PC-3 (cell line): ENCODE measurements at regions not wholly inside any gene's neighbourhood (a gene's known extent, or its start where the extent isn't known, plus 50 kb on each side); places are given as distances from the start of the nearest gene placed in this dataset.

Experiments
- ATAC-seq: fragments of 200-7000 bp; cut with Tn5 transposase; 2 replicates; pipeline ENCODE4 v1.9.1; 2020; ENCODE audit warnings: mild to moderate bottlenecking, moderate library complexity
- BruUV-seq: library from RNA; stranded (reverse); fragments of 400-500 nt; replicated peaks from 2 replicates; lab custom pipeline; 2021; lab: Mats Ljungman, UMichigan
- CTCF ChIA-PET: fragments of 300-600 bp; sonication (Branson Sonifier 250); formaldehyde crosslinking; loops from one replicate; lab custom pipeline; 2022; ENCODE audit warnings: antibody characterized with exemption; lab: Charles Lee
- POLR2A ChIA-PET: fragments of 300-600 bp; sonication (Branson Sonifier 250); formaldehyde crosslinking; loops from one replicate; lab custom pipeline; 2022; ENCODE audit warnings: antibody characterized with exemption; ENCODE audit not compliant: unreplicated experiment; lab: Charles Lee
- DNase-seq: peaks from one replicate; pipeline ENCODE4 v3.0.0-alpha.2; 2015
- H2AFZ ChIP-seq: fragments of 300-600 bp; sonication (generic); 2 replicates; pipeline ENCODE4 v1.6.0; 2016; ENCODE audit warnings: antibody characterized with exemption, low read length
- H3F3A ChIP-seq: fragments of 300-600 bp; sonication (generic); one replicate; pipeline ENCODE4 v1.6.0; 2017; ENCODE audit warnings: antibody characterized with exemption, low read length, control low read depth, mild to moderate bottlenecking; ENCODE audit not compliant: unreplicated experiment
- H3K27ac ChIP-seq: fragments of 300-600 bp; sonication (generic); 2 replicates; pipeline ENCODE4 v1.5.1; 2016; ENCODE audit warnings: mild to moderate bottlenecking, low read length
- H3K27me3 ChIP-seq: fragments of 300-600 bp; sonication (generic); 2 replicates; pipeline ENCODE4 v1.6.1; 2016; ENCODE audit warnings: low read length, mixed read lengths
- H3K36me3 ChIP-seq: fragments of 300-600 bp; sonication (generic); 2 replicates; pipeline ENCODE4 v1.6.1; 2016; ENCODE audit warnings: low read depth, mixed run types, low read length, mixed read lengths
- H3K4me1 ChIP-seq: fragments of 300-600 bp; sonication (generic); 2 replicates; pipeline ENCODE4 v1.5.1; 2016; ENCODE audit warnings: low read length; ENCODE audit not compliant: insufficient read depth
- H3K4me2 ChIP-seq: fragments of 300-600 bp; sonication (generic); 2 replicates; pipeline ENCODE4 v1.6.0; 2016; ENCODE audit warnings: low read length
- H3K4me3 ChIP-seq: fragments of 300-600 bp; sonication (generic); 2 replicates; pipeline ENCODE4 v1.5.1; 2016; ENCODE audit warnings: mild to moderate bottlenecking, low read length, mixed read lengths
- H3K79me2 ChIP-seq: fragments of 300-600 bp; sonication (generic); 2 replicates; pipeline ENCODE4 v1.6.1; 2017; ENCODE audit warnings: low read length, mixed read lengths
- H3K9ac ChIP-seq: fragments of 300-600 bp; sonication (generic); 2 replicates; pipeline ENCODE4 v1.6.0; 2016; ENCODE audit warnings: mild to moderate bottlenecking, low read length
- H3K9me2 ChIP-seq: fragments of 300-600 bp; sonication (generic); replicated peaks from 2 replicates; pipeline ENCODE4 v1.6.1; 2016; ENCODE audit warnings: mixed run types, low read length, mixed read lengths
- H3K9me3 ChIP-seq: fragments of 300-600 bp; sonication (generic); 2 replicates; pipeline ENCODE4 v1.6.1; 2016; ENCODE audit warnings: low read length, mixed read lengths
- H4K20me1 ChIP-seq: fragments of 300-600 bp; sonication (generic); 2 replicates; pipeline ENCODE4 v1.6.1; 2016; ENCODE audit warnings: low read length, mixed read lengths
- CTCF ChIP-seq: fragments of 300-600 bp; sonication (generic); conservative IDR thresholded peaks from 2 replicates; pipeline ENCODE4 v1.5.1; 2017; ENCODE audit warnings: antibody characterized with exemption, low read depth, mild to moderate bottlenecking, low read length
- EZH2 ChIP-seq: fragments of 300-600 bp; sonication (generic); IDR thresholded peaks from one replicate; pipeline ENCODE4 v1.6.1; 2017; ENCODE audit warnings: antibody characterized with exemption, mild to moderate bottlenecking, low read length; ENCODE audit not compliant: unreplicated experiment
- EZH2phosphoT487 ChIP-seq: fragments of 300-600 bp; sonication (generic); IDR thresholded peaks from 2 replicates; pipeline ENCODE4 v1.6.1; 2018; ENCODE audit warnings: mild to moderate bottlenecking, antibody characterized with exemption, low read length, borderline replicate concordance
- intact Hi-C: fragments of 100-400 bp; cut with micrococcal nuclease; formaldehyde crosslinking; loops from 2 replicates; pipeline ENCODE4 v1.9.0; 2023

GRCh38 chrX:22737541-22737940, 262.2 kb upstream of the DDX53 start:
- no TSS peak for BruUV-seq
- intact Hi-C loops = no loop called here
- Histone ChIP-seq H4K20me1 (no peaks in the 10 kb centered on the region), H3K9me3 (no peaks in the 10 kb centered on the region), H2AFZ (no peak overlapping the region), H3K9me2 (no peaks in the 10 kb centered on the region), H3F3A (no peaks in the 10 kb centered on the region), H3K27ac (no peak overlapping the region), H3K9ac (no peak overlapping the region), H3K36me3 (no peaks in the 10 kb centered on the region), H3K4me2 (no peak overlapping the region), H3K4me3 (no peak overlapping the region), H3K4me1 (no peaks in the 10 kb centered on the region; the same call in 1 of the 2 replicates), H3K79me2 (no peaks in the 10 kb centered on the region), H3K27me3 (no peaks in the 10 kb centered on the region)
- ChIA-PET CTCF (no interaction called here), POLR2A (no interaction called here)
- DNase-seq (no peak), ATAC-seq (no peak)
- TF ChIP-seq EZH2 = no peak
- TF ChIP-seq CTCF = no peak
- no peak for TF ChIP-seq EZH2phosphoT487

- H3K4me1 ChIP-seq = no peaks in the 10 kb centered on the region; the same call in 1 of the 2 replicates
- TF ChIP-seq CTCF (no peak), EZH2 (no peak), EZH2phosphoT487 (no peak)
- no peaks in the 10 kb centered on the region for H3F3A ChIP-seq
- POLR2A ChIA-PET = no interaction called here
- H3K36me3 ChIP-seq = no peaks in the 10 kb centered on the region
- DNase-seq (no peak), ATAC-seq (no peak)
- intact Hi-C loops = no loop called here
- CTCF ChIA-PET = no interaction called here
- no peak overlapping the region for H3K4me2 ChIP-seq
- H3K79me2 ChIP-seq = no peaks in the 10 kb centered on the region
- BruUV-seq = no TSS peak
- no peaks in the 10 kb centered on the region for H4K20me1 ChIP-seq
- H3K27ac ChIP-seq = no peak overlapping the region
- no peak overlapping the region for H2AFZ ChIP-seq
- H3K4me3 ChIP-seq = no peak overlapping the region
- H3K9ac ChIP-seq = no peak overlapping the region
- H3K27me3 ChIP-seq = no peaks in the 10 kb centered on the region
- H3K9me3 ChIP-seq = no peaks in the 10 kb centered on the region
- no peaks in the 10 kb centered on the region for H3K9me2 ChIP-seq
Observed at GRCh38 chrX:22739276-22739675, 260.5 kb upstream of the DDX53 start.

GRCh38 chrX:22740836-22741235, 258.9 kb upstream of the DDX53 start:
- DNase-seq (no peak), ATAC-seq (no peak)
- no peak overlapping the region for H3K4me3 ChIP-seq
- no peak overlapping the region for H2AFZ ChIP-seq
- no peaks in the 10 kb centered on the region for H3K79me2 ChIP-seq
- ChIA-PET CTCF (no interaction called here), POLR2A (no interaction called here)
- H3K4me1 ChIP-seq = no peaks in the 10 kb centered on the region
- H3K27ac ChIP-seq = no peak overlapping the region
- no peak for TF ChIP-seq EZH2phosphoT487
- no peak for TF ChIP-seq EZH2
- no peak for TF ChIP-seq CTCF
- no peaks in the 10 kb centered on the region for H3K9me3 ChIP-seq
- H3F3A ChIP-seq = no peaks in the 10 kb centered on the region
- H3K27me3 ChIP-seq = no peaks in the 10 kb centered on the region
- no peaks in the 10 kb centered on the region for H3K9me2 ChIP-seq
- no peak overlapping the region for H3K9ac ChIP-seq
- H3K4me2 ChIP-seq = no peak overlapping the region
- no peaks in the 10 kb centered on the region for H3K36me3 ChIP-seq
- BruUV-seq = no TSS peak
- intact Hi-C loops = no loop called here
- no peaks in the 10 kb centered on the region for H4K20me1 ChIP-seq
